ENCODE measurements at regions not wholly inside any gene's neighbourhood (a gene's known extent, or its start where the extent isn't known, plus 50 kb on each side); places are given as distances from the start of the nearest gene placed in this dataset.

GRCh38 chr2:65604246-65604645, 171.8 kb upstream of the SPRED2 start:
- intact Hi-C loops (cut with micrococcal nuclease) (no loop called here), dilution Hi-C loops (cut with HindIII; ENCODE audit: low sequenced_read_pairs, unreplicated experiment) (no loop called here), in situ Hi-C loops (cut with MboI; ENCODE audit: low sequenced_read_pairs) (no loop called here)
- Histone ChIP-seq H3K4ac (ENCODE audit: low read depth, low read length) (no peak overlapping the region), H3K9ac (ENCODE audit: low read depth, low read length) (no peak overlapping the region), H3K4me2 (ENCODE audit: low read depth, low read length) (no peak overlapping the region), H3K79me1 (ENCODE audit: low read depth in 1 of 2, low read length in 2 of 2) (no peaks in the 10 kb centered on the region), H3K27ac (ENCODE audit: insufficient read depth, low read length) (no peak overlapping the region), H3K14ac (replicated peaks; ENCODE audit: low read depth, low read length) (no peak overlapping the region), H2AK9ac (replicated peaks; ENCODE audit: low read depth, low read length, poor library complexity) (no peak overlapping the region), H4K5ac (ENCODE audit: low read depth, low read length) (no peak overlapping the region), H3K9me1 (ENCODE audit: insufficient read depth, low read length) (no peaks in the 10 kb centered on the region), H2BK5ac (ENCODE audit: low read depth, low read length, poor library complexity, severe bottlenecking) (no peak overlapping the region), H3K36me3 (ENCODE audit: control insufficient read depth, insufficient read depth, low read length) (no peaks in the 10 kb centered on the region), H2AFZ (replicated peaks; ENCODE audit: low read length, poor library complexity) (no peak overlapping the region), H3K9me3 (ENCODE audit: control insufficient read depth, insufficient read depth, low read length) (no peaks in the 10 kb centered on the region), H2AK5ac (ENCODE audit: low read depth, low read length) (no peak overlapping the region), H3K27me3 (ENCODE audit: control insufficient read depth, insufficient read depth, low read length) (peaks cover 21% of the 10 kb centered on the region), H4K8ac (ENCODE audit: low read depth in 2 of 2, low read length in 2 of 2) (no peak overlapping the region), H4K20me1 (ENCODE audit: insufficient read depth, low read length) (no peaks in the 10 kb centered on the region), H2BK120ac (ENCODE audit: low read depth, low read length) (no peak overlapping the region), H2BK15ac (ENCODE audit: low read depth, low read length) (no peak overlapping the region), H3K23ac (ENCODE audit: low read depth, low read length) (no peak overlapping the region), H3K4me1 (ENCODE audit: control insufficient read depth, insufficient read depth, low read length) (no peaks in the 10 kb centered on the region), H3K4me3 (ENCODE audit: insufficient read depth, low read depth, low read length) (no peak overlapping the region), H3K18ac (ENCODE audit: low read depth, low read length) (no peak overlapping the region), H4K91ac (ENCODE audit: insufficient read depth, low read depth, low read length) (no peak overlapping the region), H2BK20ac (ENCODE audit: low read depth, low read length) (no peak overlapping the region), H3K56ac (ENCODE audit: extremely low read depth, insufficient read depth, low read length) (no peak overlapping the region)
- peak; percentile 64; the same call in 1 of the 2 replicates for ATAC-seq (ENCODE audit: low read depth)
- no TSS peak for BruUV-seq (replicated peaks)
- 79% methylated on average over 2 of the region's 4 CpGs; no CpG with 5 or more reads in 1 of the 2 experiments for WGBS, 2 experiments (ENCODE audit: extremely low coverage in 2 of 2, insufficient read length in 1 of 2)
- peak; percentile 18 for DNase-seq
- CTCF ChIA-PET = no interaction called here
- TF ChIP-seq MAFK (IDR thresholded peaks at IDR 0.05; ENCODE audit: low read depth, low read length) (no peak), RFX5 (IDR thresholded peaks at IDR 0.05; ENCODE audit: low read depth, low read length) (no peak), POLR2A (IDR thresholded peaks at IDR 0.05; ENCODE audit: low read depth, low read length) (no peak), FOS (IDR thresholded peaks at IDR 0.05; ENCODE audit: low read depth, low read length) (no peak), ELK1 (IDR thresholded peaks at IDR 0.05; ENCODE audit: borderline replicate concordance, low read depth, low read length) (no peak), CEBPB (IDR thresholded peaks at IDR 0.05; ENCODE audit: low read depth, low read length) (no peak), SMC3 (IDR thresholded peaks at IDR 0.05; ENCODE audit: low read depth, low read length) (no peak), RAD21 (IDR thresholded peaks at IDR 0.05; ENCODE audit: low read length) (no peak), CHD1 (IDR thresholded peaks at IDR 0.05; ENCODE audit: low read depth, low read length) (no peak), NFE2L2 (IDR thresholded peaks at IDR 0.05; ENCODE audit: low read depth, low read length) (no peak), BHLHE40 (IDR thresholded peaks at IDR 0.05; ENCODE audit: low read depth, low read length) (no peak), MAZ (IDR thresholded peaks at IDR 0.05; ENCODE audit: borderline replicate concordance, low read depth, low read length) (no peak), MXI1 (IDR thresholded peaks at IDR 0.05; ENCODE audit: borderline replicate concordance, low read depth, low read length) (no peak), RCOR1 (IDR thresholded peaks at IDR 0.05; ENCODE audit: insufficient replicate concordance, low read length) (no peak)
- TF ChIP-seq, protein P1, sequence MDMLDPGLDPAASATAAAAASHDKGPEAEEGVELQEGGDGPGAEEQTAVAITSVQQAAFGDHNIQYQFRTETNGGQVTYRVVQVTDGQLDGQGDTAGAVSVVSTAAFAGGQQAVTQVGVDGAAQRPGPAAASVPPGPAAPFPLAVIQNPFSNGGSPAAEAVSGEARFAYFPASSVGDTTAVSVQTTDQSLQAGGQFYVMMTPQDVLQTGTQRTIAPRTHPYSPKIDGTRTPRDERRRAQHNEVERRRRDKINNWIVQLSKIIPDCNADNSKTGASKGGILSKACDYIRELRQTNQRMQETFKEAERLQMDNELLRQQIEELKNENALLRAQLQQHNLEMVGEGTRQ (IDR thresholded peaks at IDR 0.05; ENCODE audit: low read depth, low read length) = no peak
- TF ChIP-seq, protein P2, sequence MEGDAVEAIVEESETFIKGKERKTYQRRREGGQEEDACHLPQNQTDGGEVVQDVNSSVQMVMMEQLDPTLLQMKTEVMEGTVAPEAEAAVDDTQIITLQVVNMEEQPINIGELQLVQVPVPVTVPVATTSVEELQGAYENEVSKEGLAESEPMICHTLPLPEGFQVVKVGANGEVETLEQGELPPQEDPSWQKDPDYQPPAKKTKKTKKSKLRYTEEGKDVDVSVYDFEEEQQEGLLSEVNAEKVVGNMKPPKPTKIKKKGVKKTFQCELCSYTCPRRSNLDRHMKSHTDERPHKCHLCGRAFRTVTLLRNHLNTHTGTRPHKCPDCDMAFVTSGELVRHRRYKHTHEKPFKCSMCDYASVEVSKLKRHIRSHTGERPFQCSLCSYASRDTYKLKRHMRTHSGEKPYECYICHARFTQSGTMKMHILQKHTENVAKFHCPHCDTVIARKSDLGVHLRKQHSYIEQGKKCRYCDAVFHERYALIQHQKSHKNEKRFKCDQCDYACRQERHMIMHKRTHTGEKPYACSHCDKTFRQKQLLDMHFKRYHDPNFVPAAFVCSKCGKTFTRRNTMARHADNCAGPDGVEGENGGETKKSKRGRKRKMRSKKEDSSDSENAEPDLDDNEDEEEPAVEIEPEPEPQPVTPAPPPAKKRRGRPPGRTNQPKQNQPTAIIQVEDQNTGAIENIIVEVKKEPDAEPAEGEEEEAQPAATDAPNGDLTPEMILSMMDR (conservative IDR thresholded peaks at IDR 0.05; ENCODE audit: low read depth, low read length) = no peak
- POLR2A ChIA-PET (ENCODE audit: unreplicated experiment) = no interaction called here

Data from IMR-90 (cell line).